ENCODE measurements at regions not wholly inside any gene's neighbourhood (a gene's known extent, or its start where the extent isn't known, plus 50 kb on each side); places are given as distances from the start of the nearest gene placed in this dataset.

- no peak for TF ChIP-seq NFYB (IDR thresholded peaks at IDR 0.05; ENCODE audit: insufficient read depth, low read depth, low read length)
- TF ChIP-seq BCL3 (IDR thresholded peaks at IDR 0.05; ENCODE audit: borderline replicate concordance, insufficient read depth, low read depth, low read length, poor library complexity, severe bottlenecking), result no peak
- TF ChIP-seq NR2C2 (IDR thresholded peaks at IDR 0.05; ENCODE audit: borderline replicate concordance, control insufficient read depth, insufficient read length, low read depth), result no peak
- no peak for TF ChIP-seq MYB (IDR thresholded peaks at IDR 0.05; ENCODE audit: borderline replicate concordance, low read depth, low read length)
- no peak for TF ChIP-seq BACH1 (IDR thresholded peaks at IDR 0.05; ENCODE audit: borderline replicate concordance)
- no peak for TF ChIP-seq MYC (IDR thresholded peaks at IDR 0.05; ENCODE audit: insufficient read depth, insufficient read length, insufficient replicate concordance, low read length, severe bottlenecking)
- no peak for TF ChIP-seq YY1 (IDR thresholded peaks at IDR 0.05; ENCODE audit: low read depth, low read length)
- TF ChIP-seq, protein P1, sequence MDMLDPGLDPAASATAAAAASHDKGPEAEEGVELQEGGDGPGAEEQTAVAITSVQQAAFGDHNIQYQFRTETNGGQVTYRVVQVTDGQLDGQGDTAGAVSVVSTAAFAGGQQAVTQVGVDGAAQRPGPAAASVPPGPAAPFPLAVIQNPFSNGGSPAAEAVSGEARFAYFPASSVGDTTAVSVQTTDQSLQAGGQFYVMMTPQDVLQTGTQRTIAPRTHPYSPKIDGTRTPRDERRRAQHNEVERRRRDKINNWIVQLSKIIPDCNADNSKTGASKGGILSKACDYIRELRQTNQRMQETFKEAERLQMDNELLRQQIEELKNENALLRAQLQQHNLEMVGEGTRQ (IDR thresholded peaks at IDR 0.05; ENCODE audit: borderline replicate concordance, low read depth, low read length), result no peak
- no peak for TF ChIP-seq ZNF24 (IDR thresholded peaks at IDR 0.05)
- TF ChIP-seq SRF (IDR thresholded peaks at IDR 0.05; ENCODE audit: low read depth in 2 of 2, low read length in 2 of 2), result no peak
- TF ChIP-seq NR2C1 (IDR thresholded peaks at IDR 0.05), result no peak
- TF ChIP-seq, protein P2, sequence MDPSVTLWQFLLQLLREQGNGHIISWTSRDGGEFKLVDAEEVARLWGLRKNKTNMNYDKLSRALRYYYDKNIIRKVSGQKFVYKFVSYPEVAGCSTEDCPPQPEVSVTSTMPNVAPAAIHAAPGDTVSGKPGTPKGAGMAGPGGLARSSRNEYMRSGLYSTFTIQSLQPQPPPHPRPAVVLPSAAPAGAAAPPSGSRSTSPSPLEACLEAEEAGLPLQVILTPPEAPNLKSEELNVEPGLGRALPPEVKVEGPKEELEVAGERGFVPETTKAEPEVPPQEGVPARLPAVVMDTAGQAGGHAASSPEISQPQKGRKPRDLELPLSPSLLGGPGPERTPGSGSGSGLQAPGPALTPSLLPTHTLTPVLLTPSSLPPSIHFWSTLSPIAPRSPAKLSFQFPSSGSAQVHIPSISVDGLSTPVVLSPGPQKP (IDR thresholded peaks at IDR 0.05; ENCODE audit: low read depth, low read length), result no peak
- TF ChIP-seq CHD1 (IDR thresholded peaks at IDR 0.05; ENCODE audit: low read depth, low read length), result no peak
- TF ChIP-seq, protein P3, sequence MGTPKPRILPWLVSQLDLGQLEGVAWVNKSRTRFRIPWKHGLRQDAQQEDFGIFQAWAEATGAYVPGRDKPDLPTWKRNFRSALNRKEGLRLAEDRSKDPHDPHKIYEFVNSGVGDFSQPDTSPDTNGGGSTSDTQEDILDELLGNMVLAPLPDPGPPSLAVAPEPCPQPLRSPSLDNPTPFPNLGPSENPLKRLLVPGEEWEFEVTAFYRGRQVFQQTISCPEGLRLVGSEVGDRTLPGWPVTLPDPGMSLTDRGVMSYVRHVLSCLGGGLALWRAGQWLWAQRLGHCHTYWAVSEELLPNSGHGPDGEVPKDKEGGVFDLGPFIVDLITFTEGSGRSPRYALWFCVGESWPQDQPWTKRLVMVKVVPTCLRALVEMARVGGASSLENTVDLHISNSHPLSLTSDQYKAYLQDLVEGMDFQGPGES (IDR thresholded peaks at IDR 0.05), result no peak
Measured at GRCh38 chr20:43397147-43397546, 60.5 kb upstream of the SRSF6 start (continued).

Measured in GM12878 (cell line).